Astrocyte (in vitro differentiated cells and primary cell): ENCODE measurements at regions not wholly inside any gene's neighbourhood (a gene's known extent, or its start where the extent isn't known, plus 50 kb on each side); places are given as distances from the start of the nearest gene placed in this dataset.

Experiments
- DNase-seq: peaks from one replicate; pipeline ENCODE4 v3.0.0-alpha.2; 2010; ENCODE audit warnings: low read depth
- FAIRE-seq: peaks from 2 replicates; lab custom pipeline; 2011; peaks lifted over from hg19 to GRCh38; lab: Jason Lieb, UNC
- H2AFZ ChIP-seq: 2 replicates; pipeline ENCODE4 v1.6.0; 2012; ENCODE audit warnings: low read depth, low read length, inconsistent platforms
- H3K27ac ChIP-seq: 2 replicates; pipeline ENCODE4 v1.5.1; 2011; ENCODE audit warnings: low read depth, low read length, inconsistent platforms
- H3K27me3 ChIP-seq: 2 replicates; pipeline ENCODE4 v1.6.0; 2011; ENCODE audit warnings: low read length, inconsistent platforms; ENCODE audit not compliant: insufficient read depth
- H3K36me3 ChIP-seq: 2 replicates; pipeline ENCODE4 v1.5.1; 2011; ENCODE audit warnings: low read length, inconsistent platforms; ENCODE audit not compliant: insufficient read depth
- H3K4me1 ChIP-seq: 2 replicates; pipeline ENCODE4 v1.5.1; 2011; ENCODE audit warnings: low read length, inconsistent platforms; ENCODE audit not compliant: insufficient read depth
- H3K4me2 ChIP-seq: 2 replicates; pipeline ENCODE4 v1.6.0; 2012; ENCODE audit warnings: low read length, inconsistent platforms
- H3K4me3 ChIP-seq: 2 replicates; pipeline ENCODE4 v1.5.1; 2011; ENCODE audit warnings: low read depth, mild to moderate bottlenecking, low read length, inconsistent platforms; ENCODE audit not compliant: insufficient read depth
- H3K79me2 ChIP-seq: 2 replicates; pipeline ENCODE4 v1.6.0; 2012; ENCODE audit warnings: mild to moderate bottlenecking, low read length, inconsistent platforms; ENCODE audit not compliant: insufficient read depth
- H3K9ac ChIP-seq: 2 replicates; pipeline ENCODE4 v1.6.0; 2012; ENCODE audit warnings: mild to moderate bottlenecking, low read length, inconsistent platforms
- H3K9me3 ChIP-seq: 2 replicates; pipeline ENCODE4 v1.5.1; 2012; ENCODE audit warnings: low read depth, mild to moderate bottlenecking, low read length, inconsistent platforms; ENCODE audit not compliant: insufficient read depth
- H4K20me1 ChIP-seq: 2 replicates; pipeline ENCODE4 v1.6.0; 2012; ENCODE audit warnings: low read length, inconsistent platforms; ENCODE audit not compliant: insufficient read depth
- H3K27ac Mint-ChIP-seq: one replicate; pipeline ENCODE4 v1.8.0; 2021; ENCODE audit warnings: mild to moderate bottlenecking, mixed read lengths; ENCODE audit not compliant: unreplicated experiment
- H3K27me3 Mint-ChIP-seq: one replicate; pipeline ENCODE4 v1.8.0; 2021; ENCODE audit warnings: low read depth, mixed read lengths; ENCODE audit not compliant: unreplicated experiment
- H3K36me3 Mint-ChIP-seq: one replicate; pipeline ENCODE4 v1.8.0; 2021; ENCODE audit warnings: low read depth, mixed read lengths; ENCODE audit not compliant: unreplicated experiment
- H3K4me1 Mint-ChIP-seq: one replicate; pipeline ENCODE4 v1.8.0; 2021; ENCODE audit warnings: low read depth, mixed read lengths; ENCODE audit not compliant: unreplicated experiment
- H3K4me3 Mint-ChIP-seq: one replicate; pipeline ENCODE4 v1.8.0; 2021; ENCODE audit warnings: mild to moderate bottlenecking, moderate library complexity, mixed read lengths; ENCODE audit not compliant: unreplicated experiment
- H3K9me3 Mint-ChIP-seq: one replicate; pipeline ENCODE4 v1.8.0; 2021; ENCODE audit warnings: mild to moderate bottlenecking, mixed read lengths; ENCODE audit not compliant: unreplicated experiment
- CTCF ChIP-seq: IDR thresholded peaks from 2 replicates; pipeline ENCODE4 v1.5.1; 2011; ENCODE audit warnings: low read depth, mild to moderate bottlenecking, inconsistent platforms, low read length, moderate library complexity; ENCODE audit not compliant: insufficient read depth
- EZH2 ChIP-seq: IDR thresholded peaks from 2 replicates; pipeline ENCODE4 v1.6.1; 2012; ENCODE audit warnings: mild to moderate bottlenecking, low read length, inconsistent platforms; ENCODE audit not compliant: insufficient read depth

- Mint-ChIP-seq H3K27me3 (peaks cover 4% of the 10 kb centered on the region), H3K4me3 (no peak overlapping the region), H3K4me1 (peaks cover 2% of the 10 kb centered on the region), H3K36me3 (no peaks in the 10 kb centered on the region), H3K27ac (no peak overlapping the region), H3K9me3 (no peaks in the 10 kb centered on the region)
- TF ChIP-seq CTCF, result no peak
- no peak for TF ChIP-seq EZH2
- Histone ChIP-seq H3K4me2 (peak overlapping the region; percentile 41), H3K9me3 (no peaks in the 10 kb centered on the region), H3K36me3 (no peaks in the 10 kb centered on the region), H3K27me3 (no peaks in the 10 kb centered on the region), H2AFZ (no peak overlapping the region), H3K4me3 (no peak overlapping the region), H4K20me1 (no peaks in the 10 kb centered on the region), H3K4me1 (peaks cover 11% of the 10 kb centered on the region), H3K27ac (peak overlapping the region; percentile 20), H3K79me2 (no peaks in the 10 kb centered on the region), H3K9ac (no peak overlapping the region)
- DNase-seq (no peak), FAIRE-seq (no peak)
Observed at GRCh38 chr9:82149501-82149946, 161.0 kb downstream of the SPATA31D1 start.

GRCh38 chr9:82152181-82152580, 163.6 kb downstream of the SPATA31D1 start:
- Histone ChIP-seq H4K20me1 (no peaks in the 10 kb centered on the region), H3K36me3 (no peaks in the 10 kb centered on the region), H2AFZ (no peak overlapping the region), H3K27ac (no peak overlapping the region), H3K79me2 (no peaks in the 10 kb centered on the region), H3K4me2 (peak overlapping the region; percentile 54), H3K9ac (no peak overlapping the region), H3K9me3 (no peaks in the 10 kb centered on the region), H3K4me1 (peaks cover 11% of the 10 kb centered on the region), H3K27me3 (no peaks in the 10 kb centered on the region), H3K4me3 (no peak overlapping the region)
- Mint-ChIP-seq H3K36me3 (no peaks in the 10 kb centered on the region), H3K4me1 (peaks cover 9% of the 10 kb centered on the region), H3K27me3 (no peaks in the 10 kb centered on the region), H3K27ac (no peak overlapping the region), H3K9me3 (no peaks in the 10 kb centered on the region), H3K4me3 (no peak overlapping the region)
- TF ChIP-seq CTCF (no peak), EZH2 (no peak)
- DNase-seq (peak; percentile 93), FAIRE-seq (no peak)

DNA sequence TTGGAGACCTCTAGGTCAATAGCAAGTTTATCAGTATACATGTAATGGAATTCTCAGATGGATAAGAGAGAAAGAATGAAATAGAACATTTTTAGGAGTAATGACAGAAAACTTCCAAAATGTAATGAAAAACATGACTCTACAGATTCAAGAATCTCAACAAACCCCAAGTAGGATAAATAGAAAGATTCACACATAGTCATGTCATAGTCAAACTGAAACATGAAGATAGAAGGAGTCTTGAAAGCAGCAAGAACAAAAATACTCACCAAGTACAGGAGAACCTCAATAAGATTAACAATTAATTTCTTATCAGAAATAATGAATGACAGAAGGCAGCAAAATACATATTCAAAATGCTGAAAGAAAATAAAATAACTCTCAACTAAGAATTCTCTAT, 164.5 kb downstream of the SPATA31D1 start:
- Mint-ChIP-seq H3K27me3 (no peaks in the 10 kb centered on the region), H3K36me3 (no peaks in the 10 kb centered on the region), H3K4me3 (no peak overlapping the region), H3K27ac (no peak overlapping the region), H3K9me3 (no peaks in the 10 kb centered on the region), H3K4me1 (peaks cover 9% of the 10 kb centered on the region)
- no peaks in the 10 kb centered on the region for H3K79me2 ChIP-seq
- H3K4me2 ChIP-seq, result no peak overlapping the region
- H3K4me1 ChIP-seq, result peaks cover 11% of the 10 kb centered on the region
- H2AFZ ChIP-seq, result no peak overlapping the region
- no peaks in the 10 kb centered on the region for H4K20me1 ChIP-seq
- DNase-seq, result no peak
- H3K36me3 ChIP-seq, result no peaks in the 10 kb centered on the region
- FAIRE-seq, result no peak
- no peak overlapping the region for H3K4me3 ChIP-seq
- no peak for TF ChIP-seq EZH2
- no peak for TF ChIP-seq CTCF
- H3K27me3 ChIP-seq, result no peaks in the 10 kb centered on the region
- H3K9ac ChIP-seq, result no peak overlapping the region
- no peaks in the 10 kb centered on the region for H3K9me3 ChIP-seq
- H3K27ac ChIP-seq, result no peak overlapping the region
